Retinal pigment epithelial cell (primary cell): ENCODE measurements at regions not wholly inside any gene's neighbourhood (a gene's known extent, or its start where the extent isn't known, plus 50 kb on each side); places are given as distances from the start of the nearest gene placed in this dataset.

Experiments
- DNase-seq: peaks from one replicate; pipeline ENCODE4 v3.0.0-alpha.2; 2010; ENCODE audit warnings: low read depth
- H3K4me3 ChIP-seq: 2 replicates; pipeline ENCODE4 v1.5.1; 2011; ENCODE audit warnings: mild to moderate bottlenecking, low read length, control low read depth, moderate library complexity
- CTCF ChIP-seq: conservative IDR thresholded peaks from 2 replicates; pipeline ENCODE4 v1.5.1; 2011; ENCODE audit warnings: low read depth, low read length, control low read depth, inconsistent platforms

- TF ChIP-seq CTCF, result no peak
- DNase-seq, result no peak
- H3K4me3 ChIP-seq, result no peak overlapping the region
These were observed 52.1 kb upstream of the JCAD start for GRCh38 chr10:30111340-30112022.
